Fibroblast of peridontal ligament (primary cell): ENCODE measurements at regions not wholly inside any gene's neighbourhood (a gene's known extent, or its start where the extent isn't known, plus 50 kb on each side); places are given as distances from the start of the nearest gene placed in this dataset.
"Not testable (repeated sequence)": the region's sequence is repeated elsewhere in the genome, so short reads cannot be mapped to it uniquely, and the experiment has no call there.

Experiments
- DNase-seq: peaks from one replicate; pipeline ENCODE4 v3.0.0-alpha.2; 2010; ENCODE audit errors: extremely low read depth

DNA sequence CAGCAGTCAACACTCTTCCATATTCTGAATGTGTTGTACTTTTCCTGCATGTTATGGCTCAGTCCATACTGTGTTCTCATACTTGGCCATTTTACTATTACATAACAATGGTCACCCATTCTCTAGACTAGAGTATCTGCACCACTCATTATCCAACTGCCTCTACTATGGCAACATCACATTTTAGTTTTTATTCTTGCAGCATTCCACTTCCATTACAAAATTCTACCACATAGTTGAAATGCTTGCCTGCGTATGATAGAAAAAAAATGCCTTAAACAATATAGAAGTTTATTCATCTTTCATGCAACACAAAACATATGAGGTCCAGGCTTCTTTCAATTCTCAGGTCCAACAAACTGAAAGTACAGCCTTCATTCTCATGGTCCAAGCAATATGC is 128.0 kb downstream of the TENT5A start:
- DNase-seq, result no peak

- no peak for DNase-seq
Observed at GRCh38 chr6:81623106-81623759, 129.2 kb downstream of the TENT5A start.

GRCh38 chr6:81621816-81622395 is 130.6 kb downstream of the TENT5A start:
- no peak for DNase-seq

- peak; percentile 51 for DNase-seq
Observed at GRCh38 chr6:81614292-81614691, 138.2 kb downstream of the TENT5A start.

- peak; percentile 71 for DNase-seq
Observed at GRCh38 chr6:81613606-81614005, 138.9 kb downstream of the TENT5A start.

DNA sequence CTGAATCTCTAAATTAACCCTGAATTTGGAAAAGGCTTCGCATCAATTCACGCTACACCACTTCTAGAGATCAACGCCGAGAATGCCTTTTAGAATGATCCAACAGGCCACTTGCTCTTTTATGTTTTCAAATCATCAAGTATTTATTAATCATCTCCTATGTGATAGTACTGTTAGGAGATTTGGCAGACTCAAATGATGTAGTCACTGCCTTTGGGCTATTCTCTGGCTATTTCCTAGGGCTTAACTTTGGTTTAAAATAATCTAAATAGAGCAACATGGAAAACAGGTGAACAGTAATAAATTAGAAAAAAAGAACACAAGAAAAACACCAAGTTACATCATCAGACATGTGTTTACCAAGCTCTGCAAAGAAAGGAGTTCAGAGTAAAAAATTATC is 140.3 kb downstream of the TENT5A start:
- DNase-seq, result no peak

- no peak for DNase-seq
Observed at GRCh38 chr6:81609736-81610135, 142.7 kb downstream of the TENT5A start.

GRCh38 chr6:81608776-81609175 is 143.7 kb downstream of the TENT5A start:
- DNase-seq, result no peak

- DNase-seq, result peak; percentile 93
Observed at GRCh38 chr6:81606965-81607381, 145.5 kb downstream of the TENT5A start.

DNA sequence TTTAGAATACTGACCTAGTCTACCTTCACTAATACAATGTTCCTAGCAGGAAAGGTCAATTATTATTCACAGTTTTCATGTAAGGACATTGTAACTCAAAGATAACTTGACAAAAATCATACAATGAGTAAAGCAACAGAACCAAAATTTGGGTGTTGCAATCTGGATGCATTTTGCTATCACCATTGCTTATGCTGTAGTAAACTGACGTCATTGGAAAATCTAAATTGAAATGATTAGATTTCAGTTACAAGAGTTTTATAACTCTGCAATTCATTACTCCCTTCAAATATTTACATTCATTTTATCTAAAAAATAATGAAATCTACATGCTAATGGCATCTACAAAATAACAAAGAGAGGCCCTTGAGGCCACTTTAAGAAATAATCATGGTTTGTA is 147.0 kb downstream of the TENT5A start:
- no peak for DNase-seq

GRCh38 chr6:81601918-81602317 is 150.6 kb downstream of the TENT5A start:
- DNase-seq, result no peak

DNA sequence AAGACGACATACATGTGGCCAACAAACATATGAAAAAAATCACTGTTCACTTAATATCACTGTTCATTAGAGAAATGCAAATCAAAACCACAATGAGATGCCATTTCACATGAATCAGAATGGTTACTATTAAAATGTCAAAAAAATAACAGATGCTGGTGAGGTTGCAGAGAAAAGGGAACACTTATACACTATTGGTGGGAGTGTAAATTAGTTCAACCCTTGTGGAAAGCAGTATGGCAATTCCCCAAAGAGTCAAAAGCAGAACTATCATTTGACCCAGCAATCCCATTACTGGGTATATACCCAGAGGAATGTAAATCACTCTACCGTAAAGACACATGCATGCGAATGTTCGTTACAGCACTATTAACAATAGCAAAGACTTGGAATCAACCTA is 152.0 kb downstream of the TENT5A start:
- DNase-seq, result not testable (repeated sequence)

DNA sequence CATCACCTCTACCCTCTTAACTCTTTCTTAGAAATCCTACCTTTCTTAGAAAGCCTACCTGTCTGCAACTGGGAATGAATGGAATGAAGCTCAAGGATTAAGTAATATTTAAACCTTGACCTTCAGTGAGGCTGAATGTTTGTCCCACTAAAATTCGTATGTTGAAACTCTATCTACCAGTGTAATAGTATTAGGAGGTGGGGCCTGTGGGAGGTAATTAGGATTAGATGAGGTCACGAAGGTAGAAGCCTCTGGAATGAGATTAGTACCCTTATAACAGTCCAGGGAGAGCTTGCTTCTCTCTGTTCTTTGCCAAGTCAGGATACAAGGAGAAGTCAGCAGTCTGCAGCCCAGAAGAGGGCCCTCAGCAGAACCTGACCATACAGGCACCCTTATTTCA is 158.0 kb downstream of the TENT5A start:
- no peak for DNase-seq

DNA sequence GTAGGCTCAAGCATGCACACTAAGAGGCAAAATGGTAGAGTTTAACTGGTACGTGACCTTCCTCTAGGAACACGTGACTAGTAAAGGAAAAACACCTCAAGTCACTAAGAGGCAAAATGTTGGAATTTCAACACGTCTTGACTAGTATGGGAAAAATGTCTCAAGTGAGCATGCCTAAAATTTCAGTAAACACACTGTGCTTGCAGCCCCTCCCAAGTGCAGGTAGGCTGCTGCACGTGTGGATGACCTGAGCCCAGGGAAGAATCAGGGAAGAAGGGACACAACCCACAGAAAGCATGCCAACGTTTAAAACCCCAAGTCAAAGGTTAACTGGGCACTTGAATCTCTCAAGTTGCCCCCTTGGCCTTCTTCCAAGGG is 162.2 kb downstream of the TENT5A start:
- DNase-seq, result no peak

DNA sequence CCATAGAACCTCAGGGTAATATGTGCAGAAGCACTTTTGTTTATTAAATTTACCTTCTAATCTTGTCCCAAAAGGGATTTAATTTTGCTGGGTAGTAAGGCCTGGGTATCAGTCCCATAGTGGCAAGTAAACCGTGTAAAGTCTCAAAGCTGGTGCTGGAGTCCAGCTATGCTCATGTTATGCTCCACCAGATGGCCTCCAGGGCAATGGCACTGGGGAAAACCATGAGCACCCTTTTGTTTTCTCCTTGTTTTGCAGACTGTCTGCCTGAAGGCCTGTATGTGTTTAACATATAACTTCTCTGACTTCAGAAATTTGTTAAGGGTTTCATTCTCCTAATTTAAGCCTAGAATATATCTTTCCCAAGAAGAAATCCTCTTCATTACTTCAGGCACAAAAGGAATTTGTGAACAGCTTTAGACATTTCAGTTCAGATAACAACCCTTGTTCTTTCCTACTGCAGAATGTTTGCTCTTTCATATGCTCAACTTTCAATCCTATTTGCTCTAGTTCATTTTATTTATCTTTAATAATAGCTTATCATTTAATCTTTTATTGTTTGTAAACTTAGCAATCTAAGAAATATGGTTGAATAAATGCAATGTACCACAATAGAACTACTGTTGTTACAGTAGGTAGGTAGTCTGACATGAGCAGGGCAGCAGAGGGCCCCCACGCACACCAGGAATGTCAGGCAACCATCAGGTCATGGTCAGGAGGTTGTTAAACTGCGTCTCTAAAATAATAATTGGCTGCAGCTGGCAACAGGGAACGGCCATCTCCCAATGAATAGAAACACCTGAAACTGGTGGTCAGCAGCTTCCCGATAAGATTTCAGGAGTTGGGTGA is 162.8 kb downstream of the TENT5A start:
- DNase-seq, result no peak

DNA sequence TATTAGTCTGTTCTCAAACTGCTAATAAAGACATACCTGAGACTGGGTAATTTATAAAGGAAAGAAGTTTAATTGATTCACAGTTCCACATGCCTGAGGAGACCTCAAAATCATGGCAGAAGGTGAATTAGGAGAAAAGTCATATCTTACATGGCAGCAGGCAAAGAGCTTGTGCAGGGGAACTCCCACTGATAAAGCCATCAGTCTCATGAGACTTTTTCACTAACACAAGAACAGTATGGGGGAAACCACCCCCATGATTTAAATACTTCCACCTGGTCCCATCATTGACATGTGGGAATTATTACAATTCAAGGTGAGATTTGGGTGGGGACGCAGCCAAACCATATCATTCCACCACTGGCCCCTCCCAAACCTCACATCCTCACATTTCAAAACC is 166.8 kb downstream of the TENT5A start:
- DNase-seq, result not testable (repeated sequence)

- not testable (repeated sequence) for DNase-seq
Observed at GRCh38 chr6:81584156-81584555, 168.3 kb downstream of the TENT5A start.

DNA sequence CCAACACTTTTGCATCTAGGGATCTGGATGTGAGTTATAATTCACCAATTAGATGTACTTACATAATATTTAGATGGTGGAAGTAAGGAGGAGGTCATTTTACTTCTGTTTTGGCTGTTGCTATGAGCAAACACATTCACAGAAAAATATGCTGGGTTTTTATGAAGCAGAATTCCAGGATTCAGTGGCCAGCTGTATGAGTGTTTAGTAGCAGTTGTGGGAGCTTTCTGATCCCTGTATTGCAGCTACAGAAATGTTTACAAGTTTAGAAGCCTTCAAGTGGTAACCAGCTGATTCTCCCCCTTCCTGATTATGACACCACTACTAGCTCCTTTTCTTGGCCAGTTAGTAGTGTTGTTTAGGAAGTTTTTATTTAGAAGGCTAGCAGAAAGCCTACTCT is 177.0 kb downstream of the TENT5A start:
- DNase-seq, result peak; percentile 59

- peak; percentile 38 for DNase-seq
Observed at GRCh38 chr6:81572020-81572419, 180.5 kb downstream of the TENT5A start.

DNA sequence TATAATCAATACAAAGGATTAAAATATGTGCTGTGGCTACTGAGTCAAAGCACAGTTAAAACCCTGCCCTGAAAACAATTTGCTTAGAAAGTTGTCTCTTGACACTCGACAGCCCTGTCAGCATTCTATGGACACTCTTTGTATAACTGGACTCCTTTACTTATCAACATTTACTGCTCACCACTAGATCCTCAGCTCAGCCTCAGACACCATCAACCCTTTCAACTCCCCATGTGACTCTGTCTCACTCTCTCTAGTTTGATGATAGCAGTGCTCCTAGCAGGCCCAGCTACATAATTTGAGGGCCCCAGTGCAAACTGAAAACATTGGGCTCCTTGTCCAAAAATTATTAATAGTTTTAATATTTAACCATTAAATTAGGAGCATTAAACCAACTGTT is 181.8 kb downstream of the TENT5A start:
- DNase-seq, result no peak

- DNase-seq, result no peak
Observed at GRCh38 chr6:81568973-81569372, 183.5 kb downstream of the TENT5A start.

DNA sequence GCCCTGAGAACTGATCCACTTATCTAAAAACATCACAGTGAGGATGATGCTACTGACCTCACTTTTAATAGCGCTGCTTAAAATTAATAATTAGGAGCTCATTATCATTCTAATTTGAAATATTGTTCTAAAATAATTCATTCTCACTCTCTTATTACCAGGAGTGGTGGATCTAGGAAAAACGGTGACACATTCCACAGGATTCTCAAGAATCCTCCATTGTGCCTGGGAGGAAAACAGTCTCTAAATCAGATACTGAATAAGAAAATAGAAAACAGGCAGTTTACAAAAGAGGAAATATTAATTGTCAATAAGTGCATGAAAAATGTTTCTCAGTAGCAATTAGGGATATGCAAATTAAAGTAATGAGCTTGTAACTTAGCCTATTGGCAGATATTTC is 187.4 kb downstream of the TENT5A start:
- DNase-seq, result no peak

- no peak for DNase-seq
Observed at GRCh38 chr6:81564470-81565068, 187.9 kb downstream of the TENT5A start.
